NCI-H526 treated with DMSO at 0.1 percent for 48 hours (cell line): ENCODE measurements at regions not wholly inside any gene's neighbourhood (a gene's known extent, or its start where the extent isn't known, plus 50 kb on each side); places are given as distances from the start of the nearest gene placed in this dataset.
"Not testable (repeated sequence)": the region's sequence is repeated elsewhere in the genome, so short reads cannot be mapped to it uniquely, and the experiment has no call there.

Experiments used
- DNase-seq: peaks from one replicate; lab custom pipeline; 2025; lab: John Stamatoyannopoulos, UW

DNA sequence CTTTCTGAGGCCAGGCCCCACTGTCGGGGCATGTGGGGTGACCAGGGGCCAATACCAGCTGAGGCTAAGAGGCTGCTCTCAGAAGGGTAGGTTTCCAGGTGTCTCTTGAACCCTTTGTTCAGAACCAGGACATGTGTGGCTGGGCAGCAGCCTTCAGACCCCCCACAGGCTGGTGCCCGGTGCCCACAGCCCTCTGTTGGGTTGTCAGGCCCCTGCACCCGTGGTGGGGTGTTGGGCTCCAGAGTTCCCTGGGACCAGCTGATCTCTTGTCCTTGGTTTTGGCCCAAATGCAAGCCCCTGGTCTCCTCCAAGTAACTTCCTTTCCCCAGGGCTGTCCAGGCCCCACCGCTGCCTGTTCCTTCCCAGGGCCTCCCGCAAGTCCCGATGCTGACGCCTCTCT is 226.0 kb downstream of the TMEM121 start:
- DNase-seq = not testable (repeated sequence)

DNA sequence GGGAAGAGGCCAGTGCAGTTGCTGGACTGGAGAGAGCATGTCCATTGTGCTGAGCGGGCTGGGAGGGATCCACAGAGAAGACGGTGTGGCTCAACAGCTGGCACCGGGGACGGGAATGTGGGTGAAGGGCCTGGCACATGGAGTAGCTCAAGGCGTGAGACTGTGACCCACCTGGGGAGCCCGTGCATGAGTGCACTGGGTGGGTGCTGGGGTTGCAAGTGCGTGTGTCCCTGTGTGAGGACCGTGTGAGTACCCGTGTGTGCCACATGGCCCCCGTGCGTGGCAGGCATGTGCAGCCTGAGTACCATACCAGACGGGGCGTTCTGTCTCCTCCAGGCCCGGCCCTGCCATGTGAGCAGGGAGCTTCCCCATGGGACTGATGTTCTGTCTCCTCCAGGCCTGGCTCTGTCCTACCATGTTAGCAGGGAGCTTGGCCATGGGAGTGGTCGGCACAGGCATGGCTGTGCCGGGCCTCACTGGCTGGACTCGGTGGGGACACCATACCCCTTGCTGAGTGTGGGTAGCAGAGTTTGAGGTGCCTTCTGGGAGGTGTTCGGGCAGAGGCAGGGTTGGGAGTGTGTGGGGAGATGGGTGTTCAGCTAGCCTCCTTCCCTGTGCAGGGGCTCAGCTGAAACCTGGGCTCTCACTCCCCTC is 234.4 kb downstream of the TMEM121 start:
- DNase-seq = no peak

GRCh38 chr14:105761345-105761740 is 235.0 kb downstream of the TMEM121 start:
- DNase-seq = not testable (repeated sequence)

- DNase-seq = no peak
These were observed 235.5 kb downstream of the TMEM121 start for GRCh38 chr14:105761842-105762241.

GRCh38 chr14:105762262-105762661 is 235.9 kb downstream of the TMEM121 start:
- not testable (repeated sequence) for DNase-seq

GRCh38 chr14:105764254-105764901 is 238.0 kb downstream of the TMEM121 start:
- DNase-seq = not testable (repeated sequence)

GRCh38 chr14:105765072-105765825 is 238.9 kb downstream of the TMEM121 start:
- not testable (repeated sequence) for DNase-seq

DNA sequence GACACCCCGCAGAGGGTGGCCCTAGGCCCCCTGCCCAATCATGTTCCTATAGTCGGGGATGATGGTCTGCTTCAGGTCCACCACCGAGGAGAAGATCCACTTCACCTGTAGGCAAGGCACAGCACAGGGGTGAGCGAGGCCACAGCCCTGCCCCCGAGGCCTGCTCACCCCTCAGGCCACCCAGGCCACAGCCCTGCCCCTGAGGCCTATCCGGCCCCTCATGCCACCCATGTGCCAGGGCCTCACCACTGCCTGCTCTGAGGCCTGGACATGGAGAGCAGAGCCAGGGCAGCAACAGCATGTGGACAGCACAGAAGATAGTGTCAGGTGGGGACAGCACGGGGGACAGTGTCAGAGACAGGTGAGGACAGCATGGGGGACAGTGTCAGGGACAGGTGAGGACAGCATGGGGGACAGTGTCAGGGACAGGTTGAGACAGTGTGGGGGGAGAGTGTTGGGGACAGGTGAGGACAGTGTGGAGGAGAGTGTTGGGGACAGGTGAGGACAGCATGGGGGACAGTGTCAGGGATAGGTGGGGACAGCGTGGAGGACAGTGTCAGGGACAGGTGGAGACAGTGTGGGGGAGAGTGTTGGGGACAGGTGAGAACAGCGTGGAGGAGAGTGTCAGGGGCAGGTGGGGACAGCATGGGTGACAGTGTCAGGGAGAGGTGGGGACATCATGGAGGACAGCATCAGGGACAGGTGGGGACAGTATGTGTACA is 239.7 kb downstream of the TMEM121 start:
- DNase-seq = no peak

GRCh38 chr14:105767315-105767714 is 240.9 kb downstream of the TMEM121 start:
- no peak for DNase-seq

DNA sequence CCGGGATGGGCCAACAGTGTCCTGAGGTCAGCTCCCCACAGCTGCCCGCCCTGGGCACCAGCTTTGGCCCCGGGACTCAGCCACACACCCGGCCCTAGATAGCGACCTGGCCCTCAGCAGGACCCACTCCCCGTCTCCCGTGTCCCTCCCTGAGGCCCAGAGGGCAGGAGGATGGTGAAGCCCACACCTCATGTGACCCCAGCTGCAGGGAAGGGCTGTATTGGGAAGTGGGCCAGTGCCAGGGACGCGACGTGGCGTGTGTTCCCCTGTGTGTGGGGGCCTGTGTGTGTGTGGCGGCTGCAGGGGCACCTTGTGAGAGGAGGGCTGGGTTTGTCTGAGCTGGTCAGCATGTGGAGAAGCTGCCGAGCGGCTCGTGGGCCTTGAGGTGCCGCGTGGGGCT is 241.7 kb downstream of the TMEM121 start:
- DNase-seq = not testable (repeated sequence)

- DNase-seq = not testable (repeated sequence)
These were observed 242.8 kb downstream of the TMEM121 start for GRCh38 chr14:105769061-105769730.

DNA sequence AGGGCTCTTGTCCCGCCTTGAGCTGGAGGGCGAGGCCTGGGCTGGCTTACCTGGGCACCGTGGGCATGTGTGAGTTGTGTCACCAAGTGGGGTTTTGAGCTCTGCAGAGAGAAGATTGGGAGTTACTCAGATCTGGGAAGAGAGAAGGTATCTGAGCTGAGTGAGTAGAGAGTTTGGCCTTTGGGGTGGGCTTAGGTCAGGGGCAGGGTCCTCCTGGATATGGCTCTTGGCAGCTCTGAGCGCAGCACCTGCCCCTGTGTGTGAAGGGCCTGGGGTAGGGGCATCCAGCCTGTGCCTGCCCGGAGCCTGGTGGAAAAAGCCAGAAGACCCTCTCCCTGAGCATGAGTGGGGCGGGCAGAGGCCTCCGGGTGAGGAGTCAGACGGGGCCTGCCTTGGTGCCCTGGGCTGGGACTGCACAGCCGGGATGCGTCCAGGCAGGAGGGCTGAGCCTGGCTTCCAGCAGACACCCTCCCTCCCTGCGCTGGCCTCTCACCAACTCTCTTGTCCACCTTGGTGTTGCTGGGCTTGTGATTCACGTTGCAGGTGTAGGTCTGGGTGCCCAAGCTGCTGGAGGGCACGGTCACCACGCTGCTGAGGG is 244.3 kb downstream of the TMEM121 start:
- DNase-seq = not testable (repeated sequence)

DNA sequence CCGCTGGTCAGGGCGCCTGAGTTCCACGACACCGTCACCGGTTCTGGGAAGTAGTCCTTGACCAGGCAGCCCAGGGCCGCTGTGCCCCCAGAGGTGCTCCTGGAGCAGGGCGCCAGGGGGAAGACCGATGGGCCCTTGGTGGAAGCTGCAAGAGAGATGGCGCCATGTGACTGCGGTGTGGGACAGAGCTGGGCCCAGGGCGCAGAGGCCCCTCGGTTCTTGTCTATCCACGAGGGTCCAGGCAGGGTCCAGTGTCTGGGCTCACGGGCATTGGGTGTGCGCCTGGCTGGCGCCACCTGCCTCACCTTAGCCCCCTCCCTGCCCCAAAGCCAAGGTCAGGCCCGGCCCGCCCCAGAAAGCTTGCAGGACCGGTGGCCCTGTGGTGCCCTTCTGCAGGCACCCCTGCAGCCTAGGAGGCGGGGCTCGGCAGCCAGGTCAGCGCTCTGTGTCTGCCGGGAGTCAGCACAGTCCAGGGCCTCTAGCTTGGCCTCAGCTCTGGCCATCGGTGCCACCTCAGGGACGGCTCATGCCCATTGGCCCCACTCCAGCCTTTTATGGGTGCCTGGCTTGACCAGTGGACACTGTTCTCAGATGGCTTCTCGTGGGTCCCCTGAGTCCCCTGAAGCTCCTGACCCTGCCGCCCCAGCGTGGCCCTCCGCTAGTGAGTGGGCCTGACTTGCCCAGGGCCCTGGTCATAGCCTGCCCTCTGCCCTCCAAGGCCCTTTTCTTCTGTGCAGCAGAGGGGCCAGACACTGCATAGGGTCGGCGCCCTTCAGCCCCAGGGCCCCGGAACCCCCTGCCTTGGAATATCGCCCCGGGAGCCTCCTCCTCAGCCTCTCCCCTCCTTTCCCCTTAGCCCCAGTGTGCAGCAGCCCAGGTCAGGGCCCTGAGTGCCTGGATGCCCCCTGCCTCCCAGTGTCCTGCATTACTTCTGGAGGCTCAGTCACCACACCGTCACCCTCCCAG is 245.2 kb downstream of the TMEM121 start:
- not testable (repeated sequence) for DNase-seq

GRCh38 chr14:105772710-105773250 is 246.4 kb downstream of the TMEM121 start:
- not testable (repeated sequence) for DNase-seq

- no peak for DNase-seq
These were observed 247.2 kb downstream of the TMEM121 start for GRCh38 chr14:105773584-105773983.

DNA sequence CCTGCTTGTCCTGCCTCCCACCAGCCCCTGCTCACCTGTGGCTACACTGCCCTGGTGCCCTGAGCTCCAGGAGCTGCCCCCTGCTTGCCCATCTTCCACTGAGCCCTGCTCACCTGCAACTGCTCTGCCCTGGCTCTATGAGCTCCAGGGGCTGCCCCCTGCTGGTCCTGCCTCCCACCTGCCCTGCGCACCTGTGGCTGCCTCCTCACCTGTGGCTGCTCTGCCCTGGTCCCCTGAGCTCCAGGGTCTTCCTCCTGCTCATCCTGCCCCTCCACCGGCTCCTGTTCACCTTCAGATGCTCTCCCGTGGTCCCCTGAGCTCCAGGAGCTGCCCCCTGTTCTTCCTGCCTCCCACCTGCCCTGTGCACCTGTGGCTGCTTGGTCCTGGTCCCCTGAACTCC is 247.6 kb downstream of the TMEM121 start:
- no peak for DNase-seq

- DNase-seq = not testable (repeated sequence)
These were observed 248.4 kb downstream of the TMEM121 start for GRCh38 chr14:105774585-105775348.

- DNase-seq = not testable (repeated sequence)
These were observed 249.1 kb downstream of the TMEM121 start for GRCh38 chr14:105775349-105775923.

GRCh38 chr14:105776112-105776511 is 249.7 kb downstream of the TMEM121 start:
- DNase-seq = not testable (repeated sequence)
